PFSK-1 (cell line): ENCODE measurements at regions not wholly inside any gene's neighbourhood (a gene's known extent, or its start where the extent isn't known, plus 50 kb on each side); places are given as distances from the start of the nearest gene placed in this dataset.

Experiments used
- FOXP2 ChIP-seq: optimal IDR thresholded peaks from 2 replicates; pipeline ENCODE3; 2011; ENCODE audit warnings: borderline replicate concordance, control low read depth, inconsistent platforms; ENCODE audit not compliant: insufficient read depth; ENCODE audit errors: extremely low read length, extremely low read depth
- POLR2AphosphoS5 ChIP-seq: IDR thresholded peaks from 2 replicates; pipeline ENCODE4 v1.6.1; 2012; ENCODE audit warnings: low read depth, mild to moderate bottlenecking, control low read depth, low read length, moderate library complexity
- SIN3A ChIP-seq: IDR thresholded peaks from 2 replicates; pipeline ENCODE4 v1.6.1; 2012; ENCODE audit warnings: mild to moderate bottlenecking, low read length, moderate library complexity, borderline replicate concordance; ENCODE audit not compliant: insufficient read depth
- TAF1 ChIP-seq: IDR thresholded peaks from 2 replicates; pipeline ENCODE4 v1.6.1; 2012; ENCODE audit warnings: low read length, control low read depth, borderline replicate concordance; ENCODE audit not compliant: insufficient read depth
- TF ChIP-seq, protein P1 (sequence below), 2 experiments: IDR thresholded peaks; 2 replicates each; pipeline versions ENCODE4 v1.6.1 to v1.8.0; 2011 to 2012; ENCODE audit warnings: low read depth in 2 of 2, low read length in 2 of 2, control low read depth in 1 of 2, inconsistent platforms in 1 of 2, mild to moderate bottlenecking in 1 of 2, moderate library complexity in 1 of 2; ENCODE audit not compliant: insufficient read depth in 1 of 2

DNA sequence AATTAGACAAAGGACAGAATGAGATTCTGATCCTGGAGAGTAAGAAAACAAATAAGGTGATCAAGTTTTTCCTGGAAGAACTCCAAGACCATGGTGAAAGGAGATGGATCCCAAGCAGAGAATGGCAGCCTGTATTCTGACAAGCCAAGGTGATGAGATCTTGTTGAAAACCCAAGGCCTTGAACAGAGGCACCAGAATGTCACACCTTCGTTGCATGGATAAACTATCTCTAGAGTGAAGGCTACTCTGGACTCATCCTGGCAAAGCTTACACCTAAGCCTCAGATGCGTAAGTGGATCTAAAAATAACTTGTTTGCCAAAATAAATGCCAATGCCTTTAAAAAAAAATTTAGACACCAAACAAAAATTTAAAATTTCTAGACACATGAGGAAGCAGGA, 605.9 kb downstream of the ETNK1 start:
- no peak for TF ChIP-seq POLR2AphosphoS5
- TF ChIP-seq, protein P1, sequence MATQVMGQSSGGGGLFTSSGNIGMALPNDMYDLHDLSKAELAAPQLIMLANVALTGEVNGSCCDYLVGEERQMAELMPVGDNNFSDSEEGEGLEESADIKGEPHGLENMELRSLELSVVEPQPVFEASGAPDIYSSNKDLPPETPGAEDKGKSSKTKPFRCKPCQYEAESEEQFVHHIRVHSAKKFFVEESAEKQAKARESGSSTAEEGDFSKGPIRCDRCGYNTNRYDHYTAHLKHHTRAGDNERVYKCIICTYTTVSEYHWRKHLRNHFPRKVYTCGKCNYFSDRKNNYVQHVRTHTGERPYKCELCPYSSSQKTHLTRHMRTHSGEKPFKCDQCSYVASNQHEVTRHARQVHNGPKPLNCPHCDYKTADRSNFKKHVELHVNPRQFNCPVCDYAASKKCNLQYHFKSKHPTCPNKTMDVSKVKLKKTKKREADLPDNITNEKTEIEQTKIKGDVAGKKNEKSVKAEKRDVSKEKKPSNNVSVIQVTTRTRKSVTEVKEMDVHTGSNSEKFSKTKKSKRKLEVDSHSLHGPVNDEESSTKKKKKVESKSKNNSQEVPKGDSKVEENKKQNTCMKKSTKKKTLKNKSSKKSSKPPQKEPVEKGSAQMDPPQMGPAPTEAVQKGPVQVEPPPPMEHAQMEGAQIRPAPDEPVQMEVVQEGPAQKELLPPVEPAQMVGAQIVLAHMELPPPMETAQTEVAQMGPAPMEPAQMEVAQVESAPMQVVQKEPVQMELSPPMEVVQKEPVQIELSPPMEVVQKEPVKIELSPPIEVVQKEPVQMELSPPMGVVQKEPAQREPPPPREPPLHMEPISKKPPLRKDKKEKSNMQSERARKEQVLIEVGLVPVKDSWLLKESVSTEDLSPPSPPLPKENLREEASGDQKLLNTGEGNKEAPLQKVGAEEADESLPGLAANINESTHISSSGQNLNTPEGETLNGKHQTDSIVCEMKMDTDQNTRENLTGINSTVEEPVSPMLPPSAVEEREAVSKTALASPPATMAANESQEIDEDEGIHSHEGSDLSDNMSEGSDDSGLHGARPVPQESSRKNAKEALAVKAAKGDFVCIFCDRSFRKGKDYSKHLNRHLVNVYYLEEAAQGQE (IDR thresholded peaks at IDR 0.05; ENCODE audit: insufficient read depth in 1 of 2, low read depth in 2 of 2, low read length in 2 of 2), result no peak
- TF ChIP-seq FOXP2, result no peak
- TF ChIP-seq SIN3A, result no peak
- no peak for TF ChIP-seq TAF1

DNA sequence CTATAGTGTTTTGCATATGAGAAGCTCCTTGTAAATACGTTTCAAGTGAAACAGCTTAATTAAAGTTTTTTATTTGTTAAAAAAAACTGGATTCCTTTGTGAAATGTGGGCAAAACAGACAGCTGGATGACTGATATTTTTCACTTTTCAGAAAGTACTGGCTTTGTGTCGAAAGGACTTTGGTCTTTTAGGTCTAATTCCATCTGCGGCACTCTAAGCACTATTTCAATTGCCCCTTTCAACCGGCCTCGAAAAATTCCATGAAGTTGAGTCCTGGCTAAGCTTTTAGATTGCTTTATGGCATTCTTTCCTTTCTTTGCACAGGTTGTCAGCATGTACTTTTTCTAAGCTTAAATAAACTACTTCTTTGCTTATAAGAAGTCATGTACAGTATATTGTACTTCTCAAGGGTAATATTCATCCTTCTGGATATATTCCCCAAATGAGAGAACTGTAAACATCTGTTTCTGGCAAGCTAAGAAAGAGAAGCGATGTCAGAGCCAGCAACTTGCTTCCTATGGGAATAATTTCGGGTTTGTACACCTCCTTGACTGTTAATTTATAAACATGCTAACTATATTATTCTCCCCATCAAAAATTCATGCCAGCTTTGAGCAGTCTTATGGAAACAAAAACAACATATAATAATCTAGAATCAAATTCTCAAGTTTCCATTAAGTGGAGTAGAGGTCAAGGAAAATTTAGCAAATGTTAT, 611.3 kb downstream of the ETNK1 start:
- TF ChIP-seq, protein P1 (IDR thresholded peaks at IDR 0.05; ENCODE audit: insufficient read depth in 1 of 2, low read depth in 2 of 2, low read length in 2 of 2), result no peak
- no peak for TF ChIP-seq TAF1
- no peak for TF ChIP-seq POLR2AphosphoS5
- TF ChIP-seq SIN3A, result no peak
- TF ChIP-seq FOXP2, result no peak

DNA sequence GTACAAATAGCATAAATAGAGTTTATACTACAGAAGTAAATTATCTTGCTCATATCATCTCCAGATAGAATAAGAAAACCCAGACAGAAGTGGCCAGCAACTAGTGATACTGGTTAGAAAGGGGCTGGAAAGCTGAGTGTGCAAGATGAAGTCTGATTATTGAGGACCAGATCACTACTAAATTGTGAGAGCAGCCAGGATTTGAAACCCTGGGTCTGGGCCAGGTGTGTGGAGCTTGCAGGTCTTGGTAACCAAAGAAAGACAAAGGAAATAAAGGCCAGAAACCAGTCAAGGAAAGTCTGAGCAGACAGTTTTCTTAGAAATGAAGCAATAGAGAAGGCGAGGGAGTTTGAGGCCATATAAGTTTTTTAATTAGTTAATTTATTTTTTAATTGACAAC, 611.8 kb downstream of the ETNK1 start:
- TF ChIP-seq SIN3A (no peak), POLR2AphosphoS5 (no peak), TAF1 (no peak), FOXP2 (no peak)
- TF ChIP-seq, protein P1 (IDR thresholded peaks at IDR 0.05; ENCODE audit: insufficient read depth in 1 of 2, low read depth in 2 of 2, low read length in 2 of 2), result no peak

DNA sequence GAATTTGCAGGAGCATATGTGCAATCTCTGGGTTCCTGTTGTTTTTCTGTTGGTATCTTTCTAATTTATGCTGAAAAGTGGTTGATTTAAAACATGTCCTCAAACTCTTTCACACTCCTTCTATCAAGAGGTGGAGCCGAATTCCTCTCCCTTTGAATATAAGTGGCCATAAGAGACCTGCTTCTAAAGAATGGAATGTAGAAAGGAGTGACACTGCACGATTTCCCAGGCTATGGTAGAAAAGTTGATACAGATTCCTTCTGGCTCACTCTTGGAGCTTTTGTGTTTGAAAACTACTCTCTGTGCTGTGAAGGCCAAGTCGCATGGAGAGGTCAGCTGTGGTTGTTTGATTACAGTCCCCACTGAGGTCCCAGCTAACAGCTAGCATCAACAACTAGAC, 613.2 kb downstream of the ETNK1 start:
- TF ChIP-seq, protein P1 (IDR thresholded peaks at IDR 0.05; ENCODE audit: insufficient read depth in 1 of 2, low read depth in 2 of 2, low read length in 2 of 2), result no peak
- no peak for TF ChIP-seq POLR2AphosphoS5
- TF ChIP-seq FOXP2, result no peak
- TF ChIP-seq TAF1, result no peak
- TF ChIP-seq SIN3A, result no peak

DNA sequence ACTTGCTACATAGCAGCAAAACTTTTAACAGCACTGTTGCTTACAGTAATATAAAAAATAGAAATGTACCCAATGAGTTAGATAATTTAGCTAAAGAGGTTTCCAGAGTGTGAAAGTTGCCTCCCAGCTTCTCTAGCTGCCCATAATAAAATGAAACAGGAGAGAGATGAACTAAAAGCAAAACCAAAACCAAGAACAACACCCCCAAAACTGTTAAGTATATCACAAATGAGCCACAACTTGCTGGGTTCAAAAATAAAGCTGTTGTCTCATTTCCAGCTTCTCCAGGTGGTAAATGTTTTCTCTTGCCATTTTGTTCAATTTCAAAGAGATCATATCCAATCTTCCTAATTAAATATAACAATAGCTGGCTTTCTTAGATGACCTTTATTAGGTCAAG, 614.0 kb downstream of the ETNK1 start:
- no peak for TF ChIP-seq SIN3A
- TF ChIP-seq FOXP2, result no peak
- TF ChIP-seq TAF1, result no peak
- TF ChIP-seq, protein P1 (IDR thresholded peaks at IDR 0.05; ENCODE audit: insufficient read depth in 1 of 2, low read depth in 2 of 2, low read length in 2 of 2), result no peak
- TF ChIP-seq POLR2AphosphoS5, result no peak
